NCI-H510A (cell line): ENCODE measurements at regions not wholly inside any gene's neighbourhood (a gene's known extent, or its start where the extent isn't known, plus 50 kb on each side); places are given as distances from the start of the nearest gene placed in this dataset.

ENCODE experiments used
- DNase-seq: peaks from one replicate; lab custom pipeline; 2025; lab: John Stamatoyannopoulos, UW

- no peak for DNase-seq
These were observed 390.4 kb downstream of the SHISA9 start for GRCh38 chr16:13291591-13292333.

GRCh38 chr16:13296206-13296605, 394.8 kb downstream of the SHISA9 start:
- DNase-seq = no peak

- no peak for DNase-seq
These were observed 397.3 kb downstream of the SHISA9 start for GRCh38 chr16:13298666-13299065.

GRCh38 chr16:13300066-13300840, 398.9 kb downstream of the SHISA9 start:
- DNase-seq = no peak

DNA sequence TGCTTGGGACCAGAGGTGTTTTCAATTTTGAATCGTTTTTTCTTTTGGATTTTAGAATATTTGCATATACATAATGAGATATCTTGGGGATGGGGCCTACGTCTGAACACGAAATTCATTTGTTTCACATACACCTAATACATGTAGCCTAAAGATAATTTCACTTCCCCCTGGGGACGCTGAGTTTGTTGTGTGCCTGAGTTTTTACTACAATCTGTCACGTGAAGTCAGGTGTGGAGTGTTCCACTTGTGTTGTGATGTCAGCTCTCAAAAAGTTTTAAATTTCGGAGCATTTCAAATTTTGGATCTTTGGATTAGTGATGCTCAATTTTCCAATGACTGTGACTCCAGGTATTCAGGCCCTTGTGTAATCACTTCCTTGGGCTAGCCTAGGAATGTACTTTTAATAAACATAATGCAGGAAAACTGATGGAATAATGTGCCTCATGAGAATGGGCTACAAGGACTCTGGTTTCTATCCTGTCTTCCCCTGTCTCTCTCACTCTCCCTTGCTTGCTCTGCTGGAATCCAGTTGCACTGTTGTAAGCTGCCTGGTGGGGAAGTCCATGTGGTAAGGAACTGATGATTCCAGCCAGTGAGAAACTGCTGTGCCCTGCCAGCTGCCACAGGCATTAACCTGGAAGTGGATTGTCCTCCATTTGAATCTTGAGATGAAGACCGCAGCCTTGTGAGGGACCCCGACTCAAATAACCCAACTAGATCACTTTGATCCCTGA, 403.8 kb downstream of the SHISA9 start:
- DNase-seq = no peak

DNA sequence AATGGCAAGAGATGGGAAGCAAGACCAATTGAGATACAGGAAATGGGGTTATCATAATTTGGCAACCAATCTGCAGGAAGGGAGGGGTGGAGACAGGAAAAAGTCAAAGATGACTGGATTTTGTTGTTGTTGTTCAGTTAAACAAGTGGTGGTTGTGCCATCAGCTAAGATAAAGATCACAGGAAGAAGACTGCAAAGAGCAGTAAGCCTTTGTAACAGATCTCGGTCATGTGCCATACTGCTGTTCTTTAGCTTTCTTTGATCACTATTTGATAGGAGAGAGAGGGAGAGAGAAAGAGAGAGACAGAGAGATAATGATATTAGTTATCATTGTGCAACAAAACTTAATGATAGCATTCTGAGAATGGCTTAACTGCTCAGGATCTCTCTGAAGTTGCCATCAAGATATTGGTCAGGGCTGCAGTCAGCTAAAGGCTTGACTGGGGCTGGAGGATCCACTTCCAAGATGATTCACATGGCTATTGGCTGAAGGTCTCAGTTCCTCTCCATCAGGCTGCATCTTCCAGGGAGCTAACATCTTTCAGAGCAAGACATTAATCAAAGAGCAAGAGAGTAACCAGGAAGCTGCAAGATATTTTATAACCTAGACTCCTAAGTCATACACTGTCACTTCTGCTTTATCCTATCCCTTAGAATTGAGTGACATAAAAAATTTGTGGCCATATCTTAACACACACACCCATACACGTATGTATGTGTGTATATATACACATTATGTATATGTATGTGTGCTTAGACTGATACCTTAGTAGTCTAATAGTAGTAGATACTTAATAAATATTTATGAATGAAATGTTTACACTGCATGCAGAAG, 405.0 kb downstream of the SHISA9 start:
- no peak for DNase-seq

- no peak for DNase-seq
These were observed 405.9 kb downstream of the SHISA9 start for GRCh38 chr16:13307255-13307654.

DNA sequence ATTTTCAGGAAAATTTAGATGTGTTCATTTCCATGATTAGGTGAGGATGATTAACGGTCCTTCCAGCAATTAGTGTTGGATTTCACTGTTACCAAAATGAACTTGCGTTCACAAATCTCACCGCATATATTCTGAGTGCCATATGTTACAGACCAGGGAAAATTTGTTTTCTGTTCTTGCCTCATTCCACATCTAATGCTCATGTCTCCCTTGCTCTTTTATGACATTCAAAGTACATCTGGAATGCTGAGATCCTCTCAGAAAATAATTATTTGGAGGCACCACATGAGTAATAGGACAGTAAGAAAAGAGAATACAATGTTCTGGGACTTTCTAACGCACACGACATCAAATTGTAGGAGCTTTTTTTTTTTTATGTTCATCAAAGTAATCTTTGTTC, 406.5 kb downstream of the SHISA9 start:
- DNase-seq = no peak

DNA sequence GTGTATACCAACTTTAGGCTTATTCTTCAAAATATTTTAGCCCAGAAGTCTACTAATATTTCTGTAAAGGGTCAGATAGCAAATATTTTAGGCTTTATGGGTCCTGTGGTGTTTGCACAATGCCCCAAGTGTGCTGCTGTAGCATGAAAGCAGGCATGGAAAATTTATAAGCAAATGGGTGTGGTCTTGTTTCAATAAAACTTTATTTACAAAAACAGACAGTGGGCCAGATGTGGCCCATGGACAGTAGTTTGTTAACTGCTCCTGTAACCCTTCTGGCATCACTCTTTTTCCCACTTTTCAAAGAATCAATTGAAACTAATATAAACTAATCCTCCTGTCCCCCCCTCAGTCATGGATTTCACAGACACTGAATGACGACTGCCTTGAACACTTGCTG, 410.7 kb downstream of the SHISA9 start:
- no peak for DNase-seq

- DNase-seq = no peak
These were observed 412.0 kb downstream of the SHISA9 start for GRCh38 chr16:13313351-13313750.

- DNase-seq = no peak
These were observed 413.2 kb downstream of the SHISA9 start for GRCh38 chr16:13314633-13315032.

- no peak for DNase-seq
These were observed 414.4 kb downstream of the SHISA9 start for GRCh38 chr16:13315642-13316427.

GRCh38 chr16:13322336-13322735, 420.9 kb downstream of the SHISA9 start:
- no peak for DNase-seq

GRCh38 chr16:13324851-13325250, 423.5 kb downstream of the SHISA9 start:
- no peak for DNase-seq

GRCh38 chr16:13325396-13325795, 424.0 kb downstream of the SHISA9 start:
- DNase-seq = no peak

GRCh38 chr16:13331918-13332317, 430.5 kb downstream of the SHISA9 start:
- no peak for DNase-seq

DNA sequence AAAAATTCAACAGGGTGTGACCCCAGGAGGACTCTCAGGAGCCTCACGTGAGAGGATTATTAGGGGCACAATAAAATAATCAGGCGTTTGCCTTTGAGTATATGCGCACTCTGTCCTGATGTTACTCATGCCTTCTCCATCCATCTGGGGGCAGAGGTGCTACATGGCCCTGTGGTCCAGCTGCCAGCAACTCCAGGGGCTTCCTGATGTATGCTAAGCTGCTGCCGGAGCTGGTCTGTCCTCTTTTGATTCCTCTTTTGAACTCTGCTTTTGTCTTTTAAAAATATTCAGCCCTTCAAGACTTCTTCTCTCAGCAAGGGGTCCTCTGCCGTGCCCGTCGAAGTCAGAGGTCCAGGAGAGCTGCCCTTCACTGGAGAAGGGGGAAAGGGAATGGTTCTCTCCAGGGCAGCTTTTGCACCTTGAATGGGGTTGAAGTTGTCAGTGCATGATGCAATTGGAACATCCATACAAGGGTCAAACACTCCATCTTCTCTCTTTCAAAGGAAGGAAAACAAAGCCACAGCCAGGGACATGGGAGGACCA, 431.4 kb downstream of the SHISA9 start:
- no peak for DNase-seq

GRCh38 chr16:13333336-13333735, 431.9 kb downstream of the SHISA9 start:
- DNase-seq = no peak

DNA sequence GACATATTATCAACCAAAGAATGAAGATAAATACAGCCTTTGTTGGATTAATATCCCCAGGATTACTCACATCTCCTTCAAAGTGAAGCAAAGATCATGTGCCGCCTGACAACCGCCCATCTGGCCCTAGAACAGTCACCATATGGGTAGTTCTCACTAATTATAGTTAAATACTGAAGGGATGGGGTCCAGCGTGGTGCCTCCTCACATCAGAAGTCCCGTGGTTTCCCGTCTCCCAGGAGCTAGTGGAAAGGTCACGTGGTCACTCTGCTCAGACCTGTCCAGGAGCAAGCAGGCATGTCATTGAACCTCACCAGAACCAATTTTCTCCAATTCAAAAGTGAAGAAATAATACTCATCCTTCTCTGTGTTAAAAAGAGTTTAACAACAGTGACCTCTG, 434.5 kb downstream of the SHISA9 start:
- DNase-seq = no peak

- no peak for DNase-seq
These were observed 434.9 kb downstream of the SHISA9 start for GRCh38 chr16:13336335-13336734.
